ENCODE measurements at regions not wholly inside any gene's neighbourhood (a gene's known extent, or its start where the extent isn't known, plus 50 kb on each side); places are given as distances from the start of the nearest gene placed in this dataset.

- H3K27me3 ChIP-seq (ENCODE audit: control insufficient read depth, insufficient read depth, low read length): no peaks in the 10 kb centered on the region
- H3K9me3 ChIP-seq (ENCODE audit: control insufficient read depth, insufficient read depth, low read depth, low read length): no peaks in the 10 kb centered on the region
- TF ChIP-seq CTCF (IDR thresholded peaks at IDR 0.05) (no peak), TCF7L2 (IDR thresholded peaks at IDR 0.05; ENCODE audit: low read depth, low read length) (no peak), POLR2AphosphoS5 (IDR thresholded peaks at IDR 0.05; ENCODE audit: low read depth, low read length) (no peak), REST (IDR thresholded peaks at IDR 0.05; ENCODE audit: insufficient read depth in 1 of 2, low read depth in 2 of 2, low read length in 1 of 2) (no peak), SIN3A (IDR thresholded peaks at IDR 0.05; ENCODE audit: borderline replicate concordance, insufficient read depth, low read depth, low read length) (no peak)
- H3K4me1 ChIP-seq (ENCODE audit: control insufficient read depth, insufficient read depth, low read length): no peaks in the 10 kb centered on the region
- ChIA-PET POLR2A (no interaction called here), CTCF (no interaction called here)
- no TSS peak for BruUV-seq (replicated peaks)
- in situ Hi-C loops (cut with HindIII; ENCODE audit: low pct_unique_long_range_greater_than_20kb, low sequenced_read_pairs) (no loop called here), intact Hi-C loops (cut with micrococcal nuclease; ENCODE audit: unreplicated experiment) (no loop called here)
- no peak overlapping the region for H3K27ac ChIP-seq (ENCODE audit: low read length)
- DNase-seq (ENCODE audit: low read depth, low spot score) (no peak), ATAC-seq (no peak)
- no peak overlapping the region for H3K4me3 ChIP-seq (ENCODE audit: low read depth in 2 of 2, low read length in 2 of 2)
- H3K36me3 ChIP-seq (ENCODE audit: control insufficient read depth, insufficient read depth, low read length): no peaks in the 10 kb centered on the region
Observed at GRCh38 chr21:22764222-22764621, 1766.0 kb downstream of the NCAM2 start.

GRCh38 chr21:22791376-22791775 lies 1793.2 kb downstream of the NCAM2 start:
- Histone ChIP-seq H3K9me3 (ENCODE audit: control insufficient read depth, insufficient read depth, low read depth, low read length) (no peaks in the 10 kb centered on the region), H3K4me1 (ENCODE audit: control insufficient read depth, insufficient read depth, low read length) (no peaks in the 10 kb centered on the region), H3K4me3 (ENCODE audit: low read depth in 2 of 2, low read length in 2 of 2) (no peak overlapping the region), H3K27me3 (ENCODE audit: control insufficient read depth, insufficient read depth, low read length) (no peaks in the 10 kb centered on the region), H3K36me3 (ENCODE audit: control insufficient read depth, insufficient read depth, low read length) (no peaks in the 10 kb centered on the region), H3K27ac (ENCODE audit: low read length) (no peak overlapping the region)
- ATAC-seq: no peak
- TF ChIP-seq CTCF (IDR thresholded peaks at IDR 0.05): no peak
- in situ Hi-C loops (cut with HindIII; ENCODE audit: low pct_unique_long_range_greater_than_20kb, low sequenced_read_pairs): no loop called here
- intact Hi-C loops (cut with micrococcal nuclease; ENCODE audit: unreplicated experiment): loop anchor here (10.0 kb wide), 2 partner anchors 603 to 1557 kb away; no protein-coding TSS in a partner anchor
- DNase-seq (ENCODE audit: low read depth, low spot score): no peak
- CTCF ChIA-PET: no interaction called here
- BruUV-seq (replicated peaks): no TSS peak
- POLR2A ChIA-PET: no interaction called here

Data from Panc1 (cell line).